Kidney (tissue), 13 donors: ENCODE measurements at regions not wholly inside any gene's neighbourhood (a gene's known extent, or its start where the extent isn't known, plus 50 kb on each side); places are given as distances from the start of the nearest gene placed in this dataset.

Experiments used
- DNase-seq, 5 donors: peaks; one replicate each; pipeline ENCODE4 v3.0.0-alpha.2; 2013 to 2020
- FAIRE-seq: peaks from 2 replicates; lab custom pipeline; 2012; peaks lifted over from hg19 to GRCh38; lab: Jason Lieb, UNC
- H3K27ac ChIP-seq, 2 donors: one replicate each; pipeline ENCODE4 v1.7.0; 2013; ENCODE audit warnings: low read depth in 2 of 2, low read length in 2 of 2, inconsistent platforms in 1 of 2
- H3K27me3 ChIP-seq: one replicate; pipeline ENCODE4 v1.7.1; 2013; ENCODE audit warnings: low read length, inconsistent platforms; ENCODE audit not compliant: control insufficient read depth, insufficient read depth
- H3K36me3 ChIP-seq, 3 donors: one replicate each; pipeline versions ENCODE4 v1.7.0 to v1.7.1; 2013; ENCODE audit warnings: low read length in 3 of 3, control low read depth in 1 of 3, inconsistent platforms in 1 of 3; ENCODE audit not compliant: insufficient read depth in 3 of 3, control insufficient read depth in 2 of 3
- H3K4me1 ChIP-seq, 3 donors: one replicate each; pipeline versions ENCODE4 v1.7.0 to v1.7.1; 2013; ENCODE audit warnings: low read length in 3 of 3, inconsistent platforms in 1 of 3, low read depth in 1 of 3; ENCODE audit not compliant: control insufficient read depth in 2 of 3, insufficient read depth in 2 of 3
- H3K4me3 ChIP-seq, 3 donors: one replicate each; pipeline versions ENCODE4 v1.7.0 to v1.8.1; 2013; ENCODE audit warnings: low read length in 3 of 3, control low read depth in 1 of 3, inconsistent platforms in 1 of 3
- H3K9ac ChIP-seq, 3 donors: one replicate each; pipeline versions ENCODE4 v1.7.0 to v1.7.1; 2013; ENCODE audit warnings: low read length in 3 of 3, control low read depth in 1 of 3, inconsistent platforms in 1 of 3
- H3K9me3 ChIP-seq, 3 donors: one replicate each; pipeline versions ENCODE4 v1.7.0 to v1.7.1; 2013; ENCODE audit warnings: low read length in 3 of 3, control low read depth in 1 of 3, inconsistent platforms in 1 of 3; ENCODE audit not compliant: control insufficient read depth in 2 of 3, insufficient read depth in 1 of 3
- intact Hi-C: fragments of 100-400 bp; cut with DNase I; formaldehyde crosslinking; loops from one replicate; pipeline ENCODE4 v1.11.1; 2022
- TF ChIP-seq, protein P1 (sequence below): IDR thresholded peaks from 3 replicates; pipeline ENCODE4 v1.5.1; 2012; ENCODE audit warnings: mild to moderate bottlenecking, moderate library complexity, borderline replicate concordance; ENCODE audit not compliant: insufficient read depth; ENCODE audit errors: extremely low read depth
- donor health status: control.
- donor health status: control.
- donor health status: control.
- donor health status: control.
- donor health status: control.
- donor health status: DM: yes; HTN: yes; CAD: no.
- donor health status: Normal renal cell carcinoma (clear cell type).

GRCh38 chr2:240252872-240253511 lies 112.5 kb upstream of the OTOS start:
- Histone ChIP-seq H3K36me3 (no peaks in the 10 kb centered on the region), H3K9me3 (no peaks in the 10 kb centered on the region), H3K27ac (no peak overlapping the region), H3K9ac (no peak overlapping the region), H3K4me3 (no peak overlapping the region), H3K4me1 (peaks cover 0 to 17% (median 9%) of the 10 kb centered on the region in 3 donors), H3K27me3 (no peaks in the 10 kb centered on the region)
- FAIRE-seq (no peak), DNase-seq (peak in 2 of 5 donors; percentile 33 to 69)
- TF ChIP-seq, protein P1, sequence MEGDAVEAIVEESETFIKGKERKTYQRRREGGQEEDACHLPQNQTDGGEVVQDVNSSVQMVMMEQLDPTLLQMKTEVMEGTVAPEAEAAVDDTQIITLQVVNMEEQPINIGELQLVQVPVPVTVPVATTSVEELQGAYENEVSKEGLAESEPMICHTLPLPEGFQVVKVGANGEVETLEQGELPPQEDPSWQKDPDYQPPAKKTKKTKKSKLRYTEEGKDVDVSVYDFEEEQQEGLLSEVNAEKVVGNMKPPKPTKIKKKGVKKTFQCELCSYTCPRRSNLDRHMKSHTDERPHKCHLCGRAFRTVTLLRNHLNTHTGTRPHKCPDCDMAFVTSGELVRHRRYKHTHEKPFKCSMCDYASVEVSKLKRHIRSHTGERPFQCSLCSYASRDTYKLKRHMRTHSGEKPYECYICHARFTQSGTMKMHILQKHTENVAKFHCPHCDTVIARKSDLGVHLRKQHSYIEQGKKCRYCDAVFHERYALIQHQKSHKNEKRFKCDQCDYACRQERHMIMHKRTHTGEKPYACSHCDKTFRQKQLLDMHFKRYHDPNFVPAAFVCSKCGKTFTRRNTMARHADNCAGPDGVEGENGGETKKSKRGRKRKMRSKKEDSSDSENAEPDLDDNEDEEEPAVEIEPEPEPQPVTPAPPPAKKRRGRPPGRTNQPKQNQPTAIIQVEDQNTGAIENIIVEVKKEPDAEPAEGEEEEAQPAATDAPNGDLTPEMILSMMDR, result no peak
- intact Hi-C loops, result no loop called here

DNA sequence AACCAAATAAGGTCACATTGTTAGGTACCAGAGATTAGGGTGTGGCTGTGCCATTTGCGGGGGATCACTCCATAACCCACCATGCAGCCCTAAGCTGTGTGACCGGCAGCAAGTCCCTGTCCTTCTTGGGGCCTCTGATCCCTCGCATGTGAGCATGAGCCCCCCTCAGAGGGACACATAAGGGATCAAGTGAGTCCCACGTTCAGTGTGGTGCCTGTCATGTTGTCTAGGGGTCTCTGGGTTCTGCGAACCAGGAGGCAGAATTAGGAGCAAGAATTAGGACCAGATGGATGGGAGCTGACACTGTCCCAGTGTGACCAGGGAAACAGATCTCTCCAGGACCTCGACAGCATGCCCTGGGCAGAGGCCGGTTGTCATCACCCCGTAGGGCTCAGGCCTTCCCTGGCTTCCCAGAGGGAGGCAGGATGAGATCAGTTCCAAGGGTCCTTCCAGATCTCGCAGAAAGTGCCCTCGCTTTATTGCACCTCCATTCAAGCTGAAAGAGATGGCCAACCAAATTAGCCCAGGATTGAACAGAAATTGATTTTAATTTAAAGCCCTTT lies 113.2 kb upstream of the OTOS start:
- Histone ChIP-seq H3K9me3 (no peaks in the 10 kb centered on the region), H3K27ac (no peak overlapping the region), H3K4me3 (no peak overlapping the region), H3K9ac (no peak overlapping the region), H3K27me3 (no peaks in the 10 kb centered on the region), H3K4me1 (peaks cover 0 to 17% (median 9%) of the 10 kb centered on the region in 3 donors), H3K36me3 (no peaks in the 10 kb centered on the region)
- DNase-seq (no peak), FAIRE-seq (no peak)
- TF ChIP-seq, protein P1, result no peak
- intact Hi-C loops, result no loop called here

DNA sequence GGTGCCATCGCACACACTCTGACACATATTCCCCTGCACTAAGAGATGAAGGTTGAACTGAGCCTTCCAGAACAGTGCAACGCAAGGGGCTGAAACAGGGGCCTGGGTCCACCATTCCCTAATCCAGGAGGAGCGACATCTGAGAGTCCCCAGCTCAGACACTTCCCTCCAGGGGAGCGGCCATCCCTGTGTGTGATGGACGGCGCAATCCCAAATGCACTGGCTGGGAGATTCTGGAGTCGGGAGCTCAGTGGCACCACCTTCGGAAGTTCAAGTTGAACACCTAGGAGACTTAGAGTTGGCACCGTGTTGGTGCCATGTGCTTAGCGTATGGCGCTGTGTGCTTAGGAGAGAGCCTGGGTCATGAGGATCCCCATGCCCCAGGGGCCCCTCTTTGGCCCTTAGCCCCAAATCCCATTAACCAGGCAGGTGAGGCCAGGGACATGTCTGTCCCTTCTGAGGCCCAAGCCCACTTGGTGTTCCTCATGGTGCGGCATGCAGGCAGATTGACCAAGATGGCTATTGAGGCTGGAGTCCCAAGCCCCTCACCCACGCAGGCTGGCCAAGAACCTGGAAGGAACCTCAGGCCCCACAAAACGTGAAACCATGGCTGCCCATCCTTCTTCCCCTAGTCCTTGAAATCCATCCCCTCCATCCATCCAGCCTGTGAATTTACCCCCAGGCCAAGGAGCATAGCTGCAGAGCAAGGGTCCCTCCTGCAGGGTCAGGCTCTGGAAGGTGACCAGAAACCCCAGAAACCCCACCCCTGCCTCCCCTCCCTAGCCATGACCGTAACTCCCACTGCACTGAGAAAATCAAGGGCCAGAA lies 114.1 kb upstream of the OTOS start:
- Histone ChIP-seq H3K27ac (no peak overlapping the region), H3K4me3 (peak overlapping the region in 1 of 3 donors; percentile 53), H3K4me1 (peaks cover 0 to 17% (median 9%) of the 10 kb centered on the region in 3 donors), H3K36me3 (no peaks in the 10 kb centered on the region), H3K27me3 (no peaks in the 10 kb centered on the region), H3K9ac (no peak overlapping the region), H3K9me3 (no peaks in the 10 kb centered on the region)
- TF ChIP-seq, protein P1, result no peak
- DNase-seq (peak in 1 of 5 donors; percentile 46), FAIRE-seq (no peak)
- intact Hi-C loops, result no loop called here
